Erythroblast (primary cell): ENCODE measurements at regions not wholly inside any gene's neighbourhood (a gene's known extent, or its start where the extent isn't known, plus 50 kb on each side); places are given as distances from the start of the nearest gene placed in this dataset.

Source experiments
- GATA1 ChIP-seq: IDR thresholded peaks from 2 replicates; pipeline ENCODE4 v1.6.1; 2011; ENCODE audit warnings: low read depth, mild to moderate bottlenecking, control low read depth, low read length, moderate library complexity
- POLR2A ChIP-seq: IDR thresholded peaks from 2 replicates; pipeline ENCODE4 v1.6.1; 2011; ENCODE audit warnings: mild to moderate bottlenecking, low read length

DNA sequence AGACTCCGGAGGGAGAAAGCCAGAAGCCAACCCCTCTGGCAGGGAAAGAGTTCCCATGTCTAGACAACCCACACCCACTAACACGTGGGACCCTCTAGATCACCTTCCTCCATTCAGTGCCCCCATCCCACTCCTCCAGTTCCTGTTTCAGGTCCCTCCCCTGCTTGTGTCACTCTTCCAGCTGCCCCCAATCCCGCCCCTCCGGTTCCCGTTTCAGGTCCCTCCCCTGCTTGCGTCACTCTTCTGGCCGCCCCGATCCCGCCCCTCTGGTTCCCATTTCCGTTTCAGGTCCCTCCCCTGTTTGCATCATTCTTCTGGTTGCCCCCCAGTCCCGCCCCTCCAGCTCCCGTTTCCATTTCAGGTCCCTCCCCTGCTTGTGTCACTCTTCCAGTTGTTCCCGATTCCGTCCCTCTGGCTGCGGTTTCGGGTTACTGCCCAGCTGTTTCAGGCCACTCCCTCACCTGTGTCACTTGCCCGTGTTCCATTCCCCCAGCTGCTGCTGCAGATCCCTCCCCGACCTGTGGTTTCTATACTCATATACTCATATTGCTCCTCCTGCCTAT, 64.8 kb upstream of the RANBP6 start:
- no peak for TF ChIP-seq POLR2A
- TF ChIP-seq GATA1, result no peak
